ENCODE measurements at regions not wholly inside any gene's neighbourhood (a gene's known extent, or its start where the extent isn't known, plus 50 kb on each side); places are given as distances from the start of the nearest gene placed in this dataset.
"Not testable (repeated sequence)": the region's sequence is repeated elsewhere in the genome, so short reads cannot be mapped to it uniquely, and the experiment has no call there.

DNA sequence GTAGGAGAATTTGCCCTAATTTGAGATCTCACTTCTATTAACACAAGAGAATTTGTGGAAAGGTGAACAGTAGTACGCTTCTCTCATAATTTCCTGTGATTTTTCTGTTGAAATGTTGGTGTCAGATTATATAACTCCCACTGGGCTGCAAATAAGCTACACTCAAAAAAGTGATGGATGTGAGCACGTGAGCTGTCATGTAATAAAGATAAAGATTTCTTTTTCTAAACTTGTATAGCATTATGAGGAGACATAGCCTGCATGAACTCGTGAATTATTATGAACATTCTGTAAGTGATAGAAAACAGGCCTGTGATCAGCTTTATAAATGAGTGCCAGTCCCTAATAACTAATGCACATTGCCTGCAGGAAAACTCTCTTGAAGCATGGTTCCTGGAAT, 356.6 kb upstream of the ACTRT1 start:
- Histone ChIP-seq H3K27me3 (replicated peaks; ENCODE audit: insufficient read depth, low read depth, low read length, poor library complexity) (no peaks in the 10 kb centered on the region), H3K4me3 (ENCODE audit: low read depth, low read length, poor library complexity, severe bottlenecking) (no peak overlapping the region), H3K9me3 (ENCODE audit: low read depth, low read length, poor library complexity, severe bottlenecking) (no peaks in the 10 kb centered on the region), H3K4me1 (ENCODE audit: insufficient read depth, low read length, poor library complexity, severe bottlenecking) (no peaks in the 10 kb centered on the region), H3K27ac (ENCODE audit: low read depth, low read length, poor library complexity, severe bottlenecking) (no peak overlapping the region), H3K36me3 (ENCODE audit: insufficient read depth, low read length, poor library complexity, severe bottlenecking) (no peaks in the 10 kb centered on the region)
- ChIA-PET CTCF (no interaction called here), POLR2A (ENCODE audit: low non-redundant PET) (no interaction called here)
- BruUV-seq (replicated peaks): no TSS peak
- no peak for TF ChIP-seq EZH2 (IDR thresholded peaks at IDR 0.05; ENCODE audit: borderline replicate concordance, low read depth, low read length, poor library complexity, severe bottlenecking)
- TF ChIP-seq, protein P1, sequence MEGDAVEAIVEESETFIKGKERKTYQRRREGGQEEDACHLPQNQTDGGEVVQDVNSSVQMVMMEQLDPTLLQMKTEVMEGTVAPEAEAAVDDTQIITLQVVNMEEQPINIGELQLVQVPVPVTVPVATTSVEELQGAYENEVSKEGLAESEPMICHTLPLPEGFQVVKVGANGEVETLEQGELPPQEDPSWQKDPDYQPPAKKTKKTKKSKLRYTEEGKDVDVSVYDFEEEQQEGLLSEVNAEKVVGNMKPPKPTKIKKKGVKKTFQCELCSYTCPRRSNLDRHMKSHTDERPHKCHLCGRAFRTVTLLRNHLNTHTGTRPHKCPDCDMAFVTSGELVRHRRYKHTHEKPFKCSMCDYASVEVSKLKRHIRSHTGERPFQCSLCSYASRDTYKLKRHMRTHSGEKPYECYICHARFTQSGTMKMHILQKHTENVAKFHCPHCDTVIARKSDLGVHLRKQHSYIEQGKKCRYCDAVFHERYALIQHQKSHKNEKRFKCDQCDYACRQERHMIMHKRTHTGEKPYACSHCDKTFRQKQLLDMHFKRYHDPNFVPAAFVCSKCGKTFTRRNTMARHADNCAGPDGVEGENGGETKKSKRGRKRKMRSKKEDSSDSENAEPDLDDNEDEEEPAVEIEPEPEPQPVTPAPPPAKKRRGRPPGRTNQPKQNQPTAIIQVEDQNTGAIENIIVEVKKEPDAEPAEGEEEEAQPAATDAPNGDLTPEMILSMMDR (conservative IDR thresholded peaks at IDR 0.05; ENCODE audit: low read depth, low read length): no peak
- intact Hi-C loops (cut with micrococcal nuclease; ENCODE audit: unreplicated experiment): no loop called here
- no peak for DNase-seq (ENCODE audit: low spot score)

DNA sequence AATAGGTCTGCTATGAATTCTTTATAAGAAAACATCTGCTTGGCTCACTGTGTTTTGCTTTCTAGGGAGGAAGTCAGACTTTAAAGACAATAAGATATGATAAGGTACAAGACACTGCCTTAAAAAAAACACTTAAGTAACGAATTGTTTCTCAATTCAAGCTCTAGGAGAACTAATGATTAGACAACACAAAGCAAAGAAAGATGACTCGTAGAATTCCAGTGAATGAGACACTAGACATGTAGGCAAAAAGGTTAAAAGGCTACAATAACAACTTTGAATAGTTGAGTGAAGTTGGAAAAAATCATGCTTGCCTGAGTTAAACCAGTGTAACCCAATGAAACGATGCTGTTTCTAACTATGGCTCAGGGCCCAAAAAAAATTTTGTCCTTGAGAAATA, 344.4 kb upstream of the ACTRT1 start:
- no peaks in the 10 kb centered on the region for H3K9me3 ChIP-seq (ENCODE audit: low read depth, low read length, poor library complexity, severe bottlenecking)
- intact Hi-C loops (cut with micrococcal nuclease; ENCODE audit: unreplicated experiment): no loop called here
- no peaks in the 10 kb centered on the region for H3K36me3 ChIP-seq (ENCODE audit: insufficient read depth, low read length, poor library complexity, severe bottlenecking)
- no peaks in the 10 kb centered on the region for H3K27me3 ChIP-seq (replicated peaks; ENCODE audit: insufficient read depth, low read depth, low read length, poor library complexity)
- no peak for DNase-seq (ENCODE audit: low spot score)
- ChIA-PET CTCF (no interaction called here), POLR2A (ENCODE audit: low non-redundant PET) (no interaction called here)
- TF ChIP-seq, protein P1 (conservative IDR thresholded peaks at IDR 0.05; ENCODE audit: low read depth, low read length): no peak
- TF ChIP-seq EZH2 (IDR thresholded peaks at IDR 0.05; ENCODE audit: borderline replicate concordance, low read depth, low read length, poor library complexity, severe bottlenecking): no peak
- H3K4me1 ChIP-seq (ENCODE audit: insufficient read depth, low read length, poor library complexity, severe bottlenecking): no peaks in the 10 kb centered on the region
- no peak overlapping the region for H3K27ac ChIP-seq (ENCODE audit: low read depth, low read length, poor library complexity, severe bottlenecking)
- no peak overlapping the region for H3K4me3 ChIP-seq (ENCODE audit: low read depth, low read length, poor library complexity, severe bottlenecking)
- BruUV-seq (replicated peaks): no TSS peak

DNA sequence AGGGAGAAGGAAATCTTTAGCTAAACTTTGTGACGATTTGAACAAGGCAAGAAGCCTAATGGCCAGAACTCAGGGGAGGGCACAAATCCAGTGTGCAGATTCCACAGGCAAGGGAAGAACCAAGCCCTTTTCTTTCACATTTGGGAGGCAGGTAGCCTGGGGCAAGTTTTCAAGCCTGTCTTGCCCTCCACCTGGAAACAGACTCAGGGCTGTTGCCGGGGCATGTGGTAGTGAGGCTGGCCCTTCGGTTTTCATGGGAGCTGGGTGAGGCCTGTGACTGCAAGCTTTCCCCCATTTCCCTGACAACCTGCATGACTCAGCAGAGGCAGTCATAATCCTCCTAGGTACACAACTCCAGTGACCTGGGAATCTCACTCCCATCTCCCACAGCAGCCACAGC, 331.6 kb upstream of the ACTRT1 start:
- CTCF ChIA-PET; POLR2A ChIA-PET (ENCODE audit: low non-redundant PET); intact Hi-C loops (cut with micrococcal nuclease; ENCODE audit: unreplicated experiment); H3K27ac ChIP-seq (ENCODE audit: low read depth, low read length, poor library complexity, severe bottlenecking); H3K27me3 ChIP-seq (replicated peaks; ENCODE audit: insufficient read depth, low read depth, low read length, poor library complexity); H3K4me3 ChIP-seq (ENCODE audit: low read depth, low read length, poor library complexity, severe bottlenecking); H3K36me3 ChIP-seq (ENCODE audit: insufficient read depth, low read length, poor library complexity, severe bottlenecking); H3K4me1 ChIP-seq (ENCODE audit: insufficient read depth, low read length, poor library complexity, severe bottlenecking); DNase-seq (ENCODE audit: low spot score); BruUV-seq (replicated peaks); H3K9me3 ChIP-seq (ENCODE audit: low read depth, low read length, poor library complexity, severe bottlenecking): not testable (repeated sequence)

DNA sequence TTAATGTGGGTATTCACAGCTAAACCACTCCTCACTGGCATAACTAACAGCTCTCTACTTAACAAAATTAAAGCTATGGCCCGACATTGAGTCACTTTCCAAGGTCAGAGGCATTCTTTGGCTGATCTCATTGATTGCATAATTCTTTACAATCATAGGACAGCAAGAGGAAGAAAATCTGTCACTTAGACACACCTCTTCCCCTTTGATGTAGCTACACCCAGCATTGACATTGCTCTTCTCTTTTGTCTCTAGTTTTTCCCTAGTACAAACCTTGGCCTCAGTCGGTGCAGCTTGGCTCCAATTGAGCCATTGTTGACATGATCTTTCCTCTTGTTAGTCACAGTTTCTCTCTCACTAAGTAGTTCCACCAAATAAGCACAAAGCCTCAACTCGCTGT, 313.3 kb upstream of the ACTRT1 start:
- intact Hi-C loops (cut with micrococcal nuclease; ENCODE audit: unreplicated experiment): no loop called here
- no peaks in the 10 kb centered on the region for H3K9me3 ChIP-seq (ENCODE audit: low read depth, low read length, poor library complexity, severe bottlenecking)
- no peaks in the 10 kb centered on the region for H3K36me3 ChIP-seq (ENCODE audit: insufficient read depth, low read length, poor library complexity, severe bottlenecking)
- H3K27me3 ChIP-seq (replicated peaks; ENCODE audit: insufficient read depth, low read depth, low read length, poor library complexity): no peaks in the 10 kb centered on the region
- no peak overlapping the region for H3K27ac ChIP-seq (ENCODE audit: low read depth, low read length, poor library complexity, severe bottlenecking)
- ChIA-PET CTCF (no interaction called here), POLR2A (ENCODE audit: low non-redundant PET) (interaction anchor here (0.7 kb wide), 1 partner anchor 208 kb away, joined by 3 read pairs; no protein-coding TSS in a partner anchor)
- no peak overlapping the region for H3K4me3 ChIP-seq (ENCODE audit: low read depth, low read length, poor library complexity, severe bottlenecking)
- no peak for DNase-seq (ENCODE audit: low spot score)
- no peak for TF ChIP-seq EZH2 (IDR thresholded peaks at IDR 0.05; ENCODE audit: borderline replicate concordance, low read depth, low read length, poor library complexity, severe bottlenecking)
- TF ChIP-seq, protein P1 (conservative IDR thresholded peaks at IDR 0.05; ENCODE audit: low read depth, low read length): no peak
- no peaks in the 10 kb centered on the region for H3K4me1 ChIP-seq (ENCODE audit: insufficient read depth, low read length, poor library complexity, severe bottlenecking)
- BruUV-seq (replicated peaks): no TSS peak
